ENCODE measurements at regions not wholly inside any gene's neighbourhood (a gene's known extent, or its start where the extent isn't known, plus 50 kb on each side); places are given as distances from the start of the nearest gene placed in this dataset.
"Not testable (repeated sequence)": the region's sequence is repeated elsewhere in the genome, so short reads cannot be mapped to it uniquely, and the experiment has no call there.

DNA sequence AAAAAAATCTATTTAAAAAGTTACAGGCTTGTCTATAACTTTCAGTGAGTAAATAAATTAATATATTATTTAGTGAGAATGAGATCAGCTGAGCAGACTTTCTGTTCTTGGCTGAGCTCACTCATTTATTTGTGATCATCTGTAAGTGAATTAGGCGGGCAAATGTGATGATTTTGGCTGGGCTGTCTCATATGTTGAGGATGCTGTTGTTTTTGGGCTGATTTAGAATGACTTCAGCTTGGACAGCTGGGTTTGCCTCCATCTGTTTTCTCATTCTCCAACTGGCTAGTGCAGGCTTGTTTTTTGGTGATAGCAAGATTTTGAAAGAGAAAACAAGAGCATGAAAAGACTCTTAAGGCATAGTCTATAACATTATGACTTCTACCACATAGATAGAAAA, 475.8 kb upstream of the OLFM3 start:
- ATAC-seq (no peak), DNase-seq (no peak)
- 36 to 38% methylated on average over 1 of the region's 1 CpG for WGBS, 2 donors
- Histone ChIP-seq H3K9me3 (no peaks in the 10 kb centered on the region), H3K4me3 (no peak overlapping the region), H3K4me1 (no peaks in the 10 kb centered on the region), H3K27me3 (no peaks in the 10 kb centered on the region), H3K27ac (no peak overlapping the region), H3K36me3 (replicated peaks in 1 of 2; ENCODE audit: insufficient read depth in 1 of 2, low read depth in 2 of 2) (no peaks in the 10 kb centered on the region)
- TF ChIP-seq CTCF (IDR thresholded peaks at IDR 0.05) (no peak), POLR2A (IDR thresholded peaks at IDR 0.05) (no peak)
- intact Hi-C loops (cut with DNase I), result no loop called here

GRCh38 chr1:102470767-102471166, 474.0 kb upstream of the OLFM3 start:
- WGBS, 2 donors, result 25 to 52% methylated on average over 2 of the region's 2 CpGs
- Histone ChIP-seq H3K4me1 (no peaks in the 10 kb centered on the region), H3K9me3 (no peaks in the 10 kb centered on the region), H3K27ac (no peak overlapping the region), H3K27me3 (no peaks in the 10 kb centered on the region), H3K36me3 (replicated peaks in 1 of 2; ENCODE audit: insufficient read depth in 1 of 2, low read depth in 2 of 2) (no peaks in the 10 kb centered on the region), H3K4me3 (no peak overlapping the region)
- ATAC-seq, result no peak
- intact Hi-C loops (cut with DNase I), result no loop called here
- DNase-seq, result no peak
- TF ChIP-seq POLR2A (IDR thresholded peaks at IDR 0.05) (no peak), CTCF (IDR thresholded peaks at IDR 0.05) (no peak)

- intact Hi-C loops (cut with DNase I), result no loop called here
- H3K4me1 ChIP-seq, result no peaks in the 10 kb centered on the region
- DNase-seq, result no peak
- WGBS, 2 donors, result 94 to 100% methylated on average over 1 of the region's 1 CpG
- no peak overlapping the region for H3K4me3 ChIP-seq
- no peak overlapping the region for H3K27ac ChIP-seq
- ATAC-seq, result no peak
- H3K9me3 ChIP-seq, result no peaks in the 10 kb centered on the region
- TF ChIP-seq CTCF (IDR thresholded peaks at IDR 0.05) (no peak), POLR2A (IDR thresholded peaks at IDR 0.05) (no peak)
- no peaks in the 10 kb centered on the region for H3K36me3 ChIP-seq (replicated peaks in 1 of 2; ENCODE audit: insufficient read depth in 1 of 2, low read depth in 2 of 2)
- H3K27me3 ChIP-seq, result no peaks in the 10 kb centered on the region
Measured at GRCh38 chr1:102466487-102466886, 469.8 kb upstream of the OLFM3 start.

- H3K27me3 ChIP-seq, result no peaks in the 10 kb centered on the region
- intact Hi-C loops (cut with DNase I), result no loop called here
- WGBS, 2 donors, result 47 to 58% methylated on average over 2 of the region's 2 CpGs
- no peak overlapping the region for H3K27ac ChIP-seq
- no peaks in the 10 kb centered on the region for H3K9me3 ChIP-seq
- no peak for ATAC-seq
- DNase-seq, result no peak
- no peaks in the 10 kb centered on the region for H3K36me3 ChIP-seq (replicated peaks in 1 of 2; ENCODE audit: insufficient read depth in 1 of 2, low read depth in 2 of 2)
- no peaks in the 10 kb centered on the region for H3K4me1 ChIP-seq
- no peak overlapping the region for H3K4me3 ChIP-seq
- TF ChIP-seq CTCF (IDR thresholded peaks at IDR 0.05), result no peak
- TF ChIP-seq POLR2A (IDR thresholded peaks at IDR 0.05), result no peak
Measured at GRCh38 chr1:102463328-102463727, 466.6 kb upstream of the OLFM3 start.

- H3K4me3 ChIP-seq; H3K4me1 ChIP-seq; H3K9me3 ChIP-seq; H3K27ac ChIP-seq; H3K36me3 ChIP-seq (replicated peaks in 1 of 2; ENCODE audit: insufficient read depth in 1 of 2, low read depth in 2 of 2); DNase-seq; ATAC-seq; intact Hi-C loops (cut with DNase I); H3K27me3 ChIP-seq: not testable (repeated sequence)
- WGBS, 2 donors, result 71 to 79% methylated on average over 9 of the region's 9 CpGs
Measured at GRCh38 chr1:102442317-102442716, 445.6 kb upstream of the OLFM3 start.

Measured in body of pancreas (tissue), 4 donors.